HG03103 (cell line): ENCODE measurements at regions not wholly inside any gene's neighbourhood (a gene's known extent, or its start where the extent isn't known, plus 50 kb on each side); places are given as distances from the start of the nearest gene placed in this dataset.

Experiments
- ATAC-seq: cut with Tn5 transposase; IDR thresholded peaks from one replicate; pipeline ENCODE4 v1.9.1; 2021; ENCODE audit warnings: low read depth; ENCODE audit not compliant: unreplicated experiment

DNA sequence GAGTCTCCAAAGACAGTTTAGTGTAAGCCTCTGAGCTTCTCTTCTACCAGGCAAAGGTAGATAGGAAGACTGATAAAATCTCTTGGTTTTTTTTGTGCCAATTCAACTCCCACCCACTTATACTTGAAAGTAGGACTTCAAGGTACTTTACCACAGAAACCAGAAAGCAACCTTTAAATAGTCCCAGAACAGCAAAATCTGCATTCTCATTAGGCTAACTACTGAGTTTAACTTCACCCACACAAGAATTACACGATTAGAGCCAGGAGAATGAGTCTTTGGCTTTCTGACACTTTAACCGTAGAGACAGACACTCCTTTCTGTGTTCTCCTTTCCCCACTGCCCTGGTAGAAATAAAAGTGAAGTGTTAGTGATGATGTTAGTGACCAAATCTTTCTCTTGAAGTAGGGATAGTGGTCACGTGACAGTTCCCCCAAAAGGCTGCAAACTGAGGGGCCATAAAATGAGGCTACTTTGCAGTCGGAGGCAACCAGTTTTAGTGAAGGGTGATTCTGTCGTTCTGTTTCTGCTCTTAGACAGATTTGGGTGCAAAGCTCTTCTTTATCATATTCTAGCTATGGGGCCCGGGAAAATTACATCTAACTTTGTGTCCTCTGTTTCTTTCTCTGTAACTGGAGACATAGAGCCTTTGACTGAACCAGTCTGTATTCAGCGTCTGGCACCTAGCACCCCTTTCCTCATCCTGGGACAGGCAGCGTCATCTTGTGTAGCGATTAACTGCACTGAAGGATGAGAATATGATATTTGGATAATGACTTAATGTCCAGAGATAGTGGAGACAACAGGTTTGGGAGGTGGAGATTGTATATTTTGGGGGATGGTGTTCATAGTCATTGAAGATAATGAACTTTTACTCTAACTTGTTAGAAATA, 206.4 kb upstream of the CITED2 start:
- ATAC-seq: peak; percentile 87

DNA sequence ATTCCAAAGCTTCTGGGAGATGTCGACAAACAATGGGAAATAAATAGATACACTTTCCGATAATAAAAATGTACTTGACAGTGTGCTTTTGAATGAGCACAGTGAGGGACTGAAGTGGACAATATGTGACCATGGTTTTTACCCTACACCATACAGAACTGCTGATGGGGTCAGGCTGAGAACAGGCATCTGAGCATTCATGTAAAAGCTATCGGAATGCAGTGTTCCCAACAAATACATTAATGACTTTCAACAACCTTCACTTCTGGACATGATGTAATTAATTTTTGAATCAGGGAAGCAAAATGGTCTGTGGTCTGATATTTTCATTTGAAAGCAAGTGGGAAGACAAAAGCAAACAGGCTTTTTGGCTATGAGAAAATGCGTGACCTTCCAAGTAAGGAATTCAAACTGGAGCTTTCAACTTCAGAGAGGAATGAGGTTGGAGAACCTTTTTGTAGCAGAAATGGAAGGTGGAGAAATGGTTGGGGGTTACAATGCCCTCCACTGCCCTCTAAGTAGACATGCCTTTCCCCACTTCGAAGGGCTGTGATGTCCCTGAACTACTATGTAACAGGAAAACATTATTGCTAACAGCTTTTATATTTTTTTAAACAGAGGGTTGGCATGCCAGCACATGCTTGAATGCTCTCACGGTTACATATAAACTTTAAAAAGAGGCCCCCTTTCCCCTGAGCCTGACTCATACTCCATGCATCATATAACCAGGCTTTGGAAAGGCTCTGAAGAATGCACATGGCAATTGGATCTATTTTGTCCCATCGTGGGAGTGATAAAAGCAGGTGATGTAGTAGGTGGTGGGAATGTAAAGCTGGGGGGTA, 203.5 kb upstream of the CITED2 start:
- no peak for ATAC-seq

- ATAC-seq: no peak
Measured at GRCh38 chr6:139577124-139577762, 202.8 kb upstream of the CITED2 start.

DNA sequence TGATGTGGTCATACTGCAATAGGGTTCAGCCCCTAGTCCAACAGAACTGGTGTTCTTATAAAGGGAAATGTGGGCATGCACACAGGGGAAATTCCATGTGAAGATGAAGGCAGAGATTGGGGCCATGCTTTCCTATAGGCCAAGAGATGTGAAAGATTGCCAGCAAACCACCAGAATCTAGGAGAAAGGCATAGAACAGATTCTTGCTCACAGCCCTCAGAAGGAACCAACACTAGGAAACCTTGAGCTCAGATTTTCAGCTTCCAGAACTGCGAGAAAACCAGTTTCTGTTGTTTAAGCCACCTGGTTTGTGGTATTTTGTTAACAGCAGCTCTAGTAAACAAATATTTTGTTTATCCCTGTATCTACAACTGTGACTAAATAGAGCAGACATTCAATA, 197.6 kb upstream of the CITED2 start:
- ATAC-seq: no peak

DNA sequence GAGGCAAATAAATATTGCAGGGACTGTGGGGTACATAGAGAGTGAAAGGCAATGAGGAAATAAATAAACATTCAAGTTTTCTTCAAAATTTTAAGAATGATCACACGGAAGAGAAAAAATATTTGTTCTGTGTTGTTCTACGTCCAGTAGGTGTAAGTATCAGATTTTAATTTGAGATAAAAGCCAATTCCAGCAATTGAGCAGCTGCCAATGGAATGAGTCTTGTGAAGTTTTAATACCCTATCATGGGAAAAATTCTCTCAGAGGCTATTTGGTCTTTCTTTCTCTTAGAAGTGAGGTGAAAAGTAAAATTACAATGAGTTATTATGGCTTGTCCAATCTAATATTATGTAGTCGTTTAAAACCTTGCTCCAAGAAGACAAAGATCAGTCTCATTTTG, 195.7 kb upstream of the CITED2 start:
- ATAC-seq: no peak

- ATAC-seq: no peak
Measured at GRCh38 chr6:139569566-139569965, 195.1 kb upstream of the CITED2 start.

- no peak for ATAC-seq
Measured at GRCh38 chr6:139568956-139569538, 194.6 kb upstream of the CITED2 start.

DNA sequence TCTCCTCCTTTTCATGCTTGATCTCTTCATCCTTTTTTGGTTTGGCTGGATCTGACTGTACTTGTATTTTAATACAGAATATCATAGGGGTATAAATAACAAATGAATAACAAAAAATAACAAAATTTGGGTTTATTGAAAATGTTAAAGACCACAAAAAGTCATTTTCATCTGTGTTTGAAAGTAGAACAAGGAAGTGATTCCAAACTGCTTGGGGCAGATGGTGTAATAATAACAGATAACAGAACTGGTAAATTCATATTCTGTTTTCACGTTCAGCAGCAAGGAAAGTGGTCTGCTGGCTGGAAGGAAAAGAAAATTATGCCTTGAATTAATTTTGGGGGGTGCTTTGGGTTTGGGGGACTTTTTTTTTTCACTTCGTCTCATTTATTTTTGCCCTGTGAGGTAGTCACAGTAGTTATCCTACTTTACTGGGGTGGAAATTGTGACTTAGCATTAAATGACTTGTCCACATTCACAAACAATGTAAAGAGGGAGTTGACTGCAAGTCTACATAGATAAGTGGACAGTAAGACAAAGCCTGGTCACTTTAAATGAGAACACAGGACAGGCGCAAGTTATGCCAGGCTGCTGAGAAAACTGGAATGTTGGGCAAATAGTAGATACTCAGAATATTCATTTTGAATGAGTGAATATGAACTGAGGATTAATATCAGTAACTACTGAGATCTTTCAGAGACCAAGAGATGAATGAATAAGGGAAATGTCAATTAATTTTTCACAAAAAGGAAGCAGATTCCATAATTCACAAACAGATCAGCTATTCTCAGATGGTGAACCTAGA, 193.9 kb upstream of the CITED2 start:
- peak; percentile 58 for ATAC-seq

- no peak for ATAC-seq
Measured at GRCh38 chr6:139567095-139567494, 192.6 kb upstream of the CITED2 start.

- ATAC-seq: no peak
Measured at GRCh38 chr6:139565591-139565990, 191.1 kb upstream of the CITED2 start.

DNA sequence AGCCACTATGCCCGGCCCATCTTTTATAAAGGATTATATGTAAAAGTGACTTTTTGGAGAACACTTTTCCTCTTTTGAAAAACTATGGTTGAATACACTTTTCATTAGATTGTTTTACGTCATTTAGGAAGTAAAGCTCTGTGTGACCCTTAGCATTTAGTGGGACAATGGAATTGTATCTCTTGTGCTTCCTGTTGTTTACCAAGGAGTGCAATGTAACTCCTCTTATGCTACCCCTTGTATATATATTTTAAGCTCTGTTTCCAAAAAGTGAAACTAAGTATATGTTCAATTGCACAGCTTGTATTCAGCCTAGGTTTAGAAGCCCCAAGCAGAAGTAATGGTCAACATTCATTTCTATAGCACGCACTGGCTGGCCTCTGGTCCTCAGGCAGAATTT, 183.1 kb upstream of the CITED2 start:
- no peak for ATAC-seq

GRCh38 chr6:139556532-139556931, 182.1 kb upstream of the CITED2 start:
- no peak for ATAC-seq

- no peak for ATAC-seq
Measured at GRCh38 chr6:139553916-139554315, 179.5 kb upstream of the CITED2 start.

DNA sequence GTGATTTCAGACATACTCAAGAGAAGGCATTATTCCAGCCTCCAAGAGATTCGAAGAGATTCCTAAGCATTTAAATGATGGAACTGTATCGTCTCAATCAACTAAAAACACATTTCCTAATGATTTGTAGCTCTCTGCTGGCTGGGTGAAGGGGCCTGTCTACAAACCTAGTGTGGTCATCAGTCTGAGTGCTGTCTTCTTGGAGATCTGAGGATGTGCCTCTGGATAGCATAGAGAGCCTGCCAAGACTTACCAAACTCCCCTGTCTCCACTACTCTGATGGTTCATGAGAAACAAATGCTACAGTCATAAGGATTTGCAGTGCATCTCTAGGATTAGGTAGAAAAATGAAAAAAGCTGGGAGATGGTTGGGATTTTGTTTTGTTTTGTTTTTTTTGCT, 176.9 kb upstream of the CITED2 start:
- ATAC-seq: no peak

DNA sequence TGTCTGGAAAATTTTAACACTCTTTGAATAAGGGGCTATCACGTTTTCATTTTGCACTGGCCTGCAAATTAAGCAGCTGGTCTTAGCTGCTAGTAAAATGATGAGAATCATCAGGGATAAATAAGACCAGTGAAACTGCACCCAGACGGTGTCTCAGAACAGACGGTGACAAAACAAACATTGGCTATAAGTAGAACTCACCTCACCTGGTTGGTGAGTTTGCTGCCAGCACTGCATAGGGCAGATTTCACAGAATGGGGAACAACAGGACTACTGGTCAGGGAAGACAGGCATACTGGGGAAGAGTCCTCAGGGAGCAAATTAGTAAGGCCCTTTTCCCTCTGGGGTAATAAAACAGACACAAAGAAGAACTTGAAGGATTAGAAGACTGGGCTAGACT, 175.9 kb upstream of the CITED2 start:
- ATAC-seq: no peak

- no peak for ATAC-seq
Measured at GRCh38 chr6:139549561-139550070, 175.2 kb upstream of the CITED2 start.

DNA sequence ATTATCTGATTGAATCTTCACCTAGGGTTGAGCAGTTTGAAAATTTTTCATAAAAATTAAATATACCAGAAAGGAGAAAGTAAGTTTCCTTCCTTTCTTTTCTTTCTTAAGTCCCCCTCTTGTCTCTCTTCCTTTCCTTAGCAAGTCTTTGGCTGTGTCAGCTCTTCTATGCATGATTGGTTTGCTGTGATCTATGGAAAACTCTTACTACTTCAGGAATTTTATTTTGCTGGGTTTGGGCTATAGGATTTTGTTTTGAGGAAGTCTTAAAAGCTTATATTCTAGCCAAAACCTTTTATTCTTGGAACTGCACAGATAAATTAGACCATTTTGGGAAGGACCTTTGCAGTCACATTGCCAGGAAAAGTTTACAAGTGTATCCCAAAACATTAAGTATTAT, 173.4 kb upstream of the CITED2 start:
- ATAC-seq: no peak

DNA sequence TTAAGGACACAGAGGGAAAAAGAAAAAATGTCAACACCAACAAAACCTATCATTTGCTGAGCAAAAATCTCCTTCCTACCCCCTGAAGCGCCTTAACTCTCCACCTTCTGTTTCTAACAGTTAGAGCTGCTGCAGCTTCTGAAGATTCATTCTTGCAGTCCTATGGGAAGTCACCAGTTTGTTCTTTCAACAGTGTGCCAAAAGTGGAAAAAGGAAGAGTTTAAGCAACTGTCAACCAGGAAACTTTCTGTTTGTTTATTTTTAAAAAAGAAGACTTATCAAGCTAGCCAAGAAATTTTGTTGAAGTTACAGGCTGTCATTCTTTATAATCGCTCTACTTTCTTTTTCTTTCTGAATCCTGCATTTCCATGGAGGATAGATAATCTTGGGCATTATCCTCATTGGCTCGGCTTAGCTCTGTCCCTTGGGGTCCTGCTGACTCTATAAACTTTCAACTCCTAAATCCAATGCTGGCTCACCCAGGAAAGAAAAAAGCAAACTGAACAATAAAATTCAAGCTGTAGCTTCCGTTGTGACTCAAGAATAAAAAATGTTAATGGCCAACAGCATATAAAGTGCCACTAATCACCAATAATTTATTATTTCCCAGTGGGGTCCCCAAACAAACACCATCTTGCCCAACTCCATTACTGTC, 172.8 kb upstream of the CITED2 start:
- no peak for ATAC-seq

GRCh38 chr6:139546106-139546472, 171.6 kb upstream of the CITED2 start:
- no peak for ATAC-seq
